ENCODE measurements at regions not wholly inside any gene's neighbourhood (a gene's known extent, or its start where the extent isn't known, plus 50 kb on each side); places are given as distances from the start of the nearest gene placed in this dataset.

GRCh38 chr12:113678223-113679119, 206.8 kb upstream of the LHX5 start:
- Histone ChIP-seq H3K27me3 (peaks cover 51% of the 10 kb centered on the region), H3K27ac (no peak overlapping the region), H3K9me3 (peaks cover 5% of the 10 kb centered on the region), H3K36me3 (no peaks in the 10 kb centered on the region), H3K4me3 (no peak overlapping the region), H3K4me1 (no peaks in the 10 kb centered on the region)
- no peak for DNase-seq (ENCODE audit: low spot score in 2 of 2)
- WGBS: 73% methylated on average over 16 of the region's 16 CpGs
- TF ChIP-seq CTCF (IDR thresholded peaks at IDR 0.05) (no peak), EP300 (IDR thresholded peaks at IDR 0.05) (no peak), POLR2A (IDR thresholded peaks at IDR 0.05) (no peak), POLR2AphosphoS5 (IDR thresholded peaks at IDR 0.05) (no peak)

GRCh38 chr12:113676547-113676946, 204.9 kb upstream of the LHX5 start:
- no peaks in the 10 kb centered on the region for H3K36me3 ChIP-seq
- 80% methylated on average over 3 of the region's 3 CpGs for WGBS
- no peak for DNase-seq (ENCODE audit: low spot score in 2 of 2)
- H3K4me1 ChIP-seq: no peaks in the 10 kb centered on the region
- peaks cover 53% of the 10 kb centered on the region for H3K27me3 ChIP-seq
- TF ChIP-seq CTCF (IDR thresholded peaks at IDR 0.05): no peak
- no peak for TF ChIP-seq POLR2A (IDR thresholded peaks at IDR 0.05)
- no peak overlapping the region for H3K27ac ChIP-seq
- H3K9me3 ChIP-seq: peaks cover 5% of the 10 kb centered on the region
- H3K4me3 ChIP-seq: no peak overlapping the region

GRCh38 chr12:113676117-113676516, 204.4 kb upstream of the LHX5 start:
- peaks cover 5% of the 10 kb centered on the region for H3K9me3 ChIP-seq
- TF ChIP-seq POLR2A (IDR thresholded peaks at IDR 0.05) (no peak), POLR2AphosphoS5 (IDR thresholded peaks at IDR 0.05) (no peak), EP300 (IDR thresholded peaks at IDR 0.05) (no peak), CTCF (IDR thresholded peaks at IDR 0.05) (no peak)
- 84% methylated on average over 7 of the region's 7 CpGs for WGBS
- H3K36me3 ChIP-seq: no peaks in the 10 kb centered on the region
- no peak overlapping the region for H3K4me3 ChIP-seq
- no peak overlapping the region for H3K27ac ChIP-seq
- H3K4me1 ChIP-seq: no peaks in the 10 kb centered on the region
- no peak for DNase-seq (ENCODE audit: low spot score in 2 of 2)
- H3K27me3 ChIP-seq: peaks cover 57% of the 10 kb centered on the region

- Histone ChIP-seq H3K4me1 (no peaks in the 10 kb centered on the region), H3K9me3 (no peaks in the 10 kb centered on the region), H3K27ac (no peak overlapping the region), H3K27me3 (peaks cover 63% of the 10 kb centered on the region), H3K36me3 (no peaks in the 10 kb centered on the region), H3K4me3 (no peak overlapping the region)
- no peak for DNase-seq (ENCODE audit: low spot score in 2 of 2)
- WGBS: 54% methylated on average over 9 of the region's 9 CpGs
- TF ChIP-seq POLR2AphosphoS5 (IDR thresholded peaks at IDR 0.05): no peak
- no peak for TF ChIP-seq EP300 (IDR thresholded peaks at IDR 0.05)
- TF ChIP-seq POLR2A (IDR thresholded peaks at IDR 0.05): no peak
- TF ChIP-seq CTCF (IDR thresholded peaks at IDR 0.05): no peak
Measured at GRCh38 chr12:113674996-113675395, 203.3 kb upstream of the LHX5 start.

- TF ChIP-seq POLR2AphosphoS5 (IDR thresholded peaks at IDR 0.05) (no peak), CTCF (IDR thresholded peaks at IDR 0.05) (no peak), EP300 (IDR thresholded peaks at IDR 0.05) (no peak), POLR2A (IDR thresholded peaks at IDR 0.05) (no peak)
- DNase-seq (ENCODE audit: low spot score in 2 of 2): no peak
- Histone ChIP-seq H3K27me3 (peaks cover 70% of the 10 kb centered on the region), H3K27ac (no peak overlapping the region), H3K36me3 (no peaks in the 10 kb centered on the region), H3K4me3 (no peak overlapping the region), H3K4me1 (no peaks in the 10 kb centered on the region), H3K9me3 (no peaks in the 10 kb centered on the region)
- WGBS: 79% methylated on average over 7 of the region's 7 CpGs
Measured at GRCh38 chr12:113674302-113674701, 202.6 kb upstream of the LHX5 start.
